Esophagus muscularis mucosa (tissue), 4 donors: ENCODE measurements at regions not wholly inside any gene's neighbourhood (a gene's known extent, or its start where the extent isn't known, plus 50 kb on each side); places are given as distances from the start of the nearest gene placed in this dataset.

Experiments
- DNase-seq: peaks from one replicate; pipeline ENCODE4 v3.0.0-alpha.2; 2017; ENCODE audit errors: extremely low spot score
- H3K27ac ChIP-seq, 4 donors: fragments of 200-600 bp; sonication (generic); replicated peaks in 1 of 4; 1 replicate in 3 of 4; 2 replicates in 1 of 4; pipeline ENCODE4 v1.5.1; 2016 to 2019; ENCODE audit warnings: mild to moderate bottlenecking in 1 of 4
- H3K27me3 ChIP-seq, 4 donors: fragments of 200-600 bp; sonication (generic); one replicate each; pipeline versions ENCODE4 v1.5.1 to v1.6.0; 2016 to 2019
- H3K36me3 ChIP-seq, 4 donors: fragments of 200-600 bp; sonication (generic); one replicate each; pipeline ENCODE4 v1.5.1; 2016 to 2019
- H3K4me1 ChIP-seq, 4 donors: fragments of 200-600 bp; sonication (generic); one replicate each; pipeline ENCODE4 v1.5.1; 2016 to 2019
- H3K4me3 ChIP-seq, 4 donors: fragments of 200-600 bp; sonication (generic); 1 replicate in 2 of 4; 2 replicates in 2 of 4; pipeline ENCODE4 v1.5.1; 2016 to 2019; ENCODE audit warnings: mild to moderate bottlenecking in 4 of 4, moderate library complexity in 1 of 4
- H3K9me3 ChIP-seq, 4 donors: fragments of 200-600 bp; sonication (generic); 1 replicate in 3 of 4; 2 replicates in 1 of 4; pipeline ENCODE4 v1.5.1; 2016 to 2019
- EP300 ChIP-seq: sonication (generic); formaldehyde crosslinking; IDR thresholded peaks from one replicate; pipeline ENCODE4 v1.6.1; 2017; ENCODE audit warnings: antibody characterized with exemption
- POLR2A ChIP-seq: fragments of 450-650 bp; IDR thresholded peaks from one replicate; pipeline ENCODE4 v1.6.1; 2017; ENCODE audit warnings: antibody characterized with exemption, moderate library complexity, mild to moderate bottlenecking, low read depth
- POLR2AphosphoS5 ChIP-seq, 2 donors: sonication (generic); formaldehyde crosslinking; IDR thresholded peaks; one replicate each; pipeline ENCODE4 v1.6.1; 2017; ENCODE audit warnings: antibody characterized with exemption in 2 of 2
- WGBS: methylation state at CpG from one replicate; pipeline ENCODE4 v1.1.5; 2018; 5-methylcytosine and 5-hydroxymethylcytosine counted together
- intact Hi-C: fragments of 100-400 bp; cut with DNase I; formaldehyde crosslinking; loops from one replicate; pipeline ENCODE4 v1.15.1; 2023
- TF ChIP-seq, protein P1 (sequence below), 3 experiments: fragments of 200-600 bp in 2 of 3; fragments of 450-650 bp in 1 of 3; sonication (generic) in 2 of 3; IDR thresholded peaks; one replicate each; pipeline ENCODE4 v1.5.1; 2017 to 2019; ENCODE audit warnings: antibody characterized with exemption in 3 of 3, mild to moderate bottlenecking in 2 of 3, moderate library complexity in 1 of 3

DNA sequence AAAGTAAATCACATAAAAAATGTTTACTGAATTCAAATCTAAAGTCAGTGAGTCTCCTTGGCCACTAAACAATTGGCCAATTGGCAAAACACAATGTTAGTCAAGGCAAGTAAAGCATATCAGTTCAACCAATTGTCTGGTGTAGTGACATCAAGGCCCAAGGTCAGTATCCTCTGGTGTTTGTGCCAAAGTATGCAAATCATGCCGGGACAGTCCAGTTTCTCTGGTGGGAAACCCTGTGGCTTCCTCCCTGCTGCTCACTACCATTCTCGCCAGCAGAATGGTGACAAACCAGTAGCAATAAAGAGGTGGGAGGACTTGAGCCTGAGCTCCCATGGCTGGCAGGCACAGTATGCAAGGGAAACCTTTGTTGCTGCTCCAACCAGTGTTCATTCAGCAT is 314.9 kb upstream of the FGF13 start:
- TF ChIP-seq, protein P1, sequence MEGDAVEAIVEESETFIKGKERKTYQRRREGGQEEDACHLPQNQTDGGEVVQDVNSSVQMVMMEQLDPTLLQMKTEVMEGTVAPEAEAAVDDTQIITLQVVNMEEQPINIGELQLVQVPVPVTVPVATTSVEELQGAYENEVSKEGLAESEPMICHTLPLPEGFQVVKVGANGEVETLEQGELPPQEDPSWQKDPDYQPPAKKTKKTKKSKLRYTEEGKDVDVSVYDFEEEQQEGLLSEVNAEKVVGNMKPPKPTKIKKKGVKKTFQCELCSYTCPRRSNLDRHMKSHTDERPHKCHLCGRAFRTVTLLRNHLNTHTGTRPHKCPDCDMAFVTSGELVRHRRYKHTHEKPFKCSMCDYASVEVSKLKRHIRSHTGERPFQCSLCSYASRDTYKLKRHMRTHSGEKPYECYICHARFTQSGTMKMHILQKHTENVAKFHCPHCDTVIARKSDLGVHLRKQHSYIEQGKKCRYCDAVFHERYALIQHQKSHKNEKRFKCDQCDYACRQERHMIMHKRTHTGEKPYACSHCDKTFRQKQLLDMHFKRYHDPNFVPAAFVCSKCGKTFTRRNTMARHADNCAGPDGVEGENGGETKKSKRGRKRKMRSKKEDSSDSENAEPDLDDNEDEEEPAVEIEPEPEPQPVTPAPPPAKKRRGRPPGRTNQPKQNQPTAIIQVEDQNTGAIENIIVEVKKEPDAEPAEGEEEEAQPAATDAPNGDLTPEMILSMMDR (IDR thresholded peaks at IDR 0.05), result no peak
- TF ChIP-seq EP300 (no peak), POLR2A (no peak), POLR2AphosphoS5 (IDR thresholded peaks at IDR 0.05) (no peak)
- no peak for DNase-seq
- no peaks in the 10 kb centered on the region for H3K9me3 ChIP-seq
- H3K27ac ChIP-seq, result no peak overlapping the region
- intact Hi-C loops, result no loop called here
- no peaks in the 10 kb centered on the region for H3K27me3 ChIP-seq
- no peaks in the 10 kb centered on the region for H3K4me1 ChIP-seq
- H3K4me3 ChIP-seq, result no peak overlapping the region
- no peaks in the 10 kb centered on the region for H3K36me3 ChIP-seq
- WGBS, result 75% methylated on average over 2 of the region's 2 CpGs

DNA sequence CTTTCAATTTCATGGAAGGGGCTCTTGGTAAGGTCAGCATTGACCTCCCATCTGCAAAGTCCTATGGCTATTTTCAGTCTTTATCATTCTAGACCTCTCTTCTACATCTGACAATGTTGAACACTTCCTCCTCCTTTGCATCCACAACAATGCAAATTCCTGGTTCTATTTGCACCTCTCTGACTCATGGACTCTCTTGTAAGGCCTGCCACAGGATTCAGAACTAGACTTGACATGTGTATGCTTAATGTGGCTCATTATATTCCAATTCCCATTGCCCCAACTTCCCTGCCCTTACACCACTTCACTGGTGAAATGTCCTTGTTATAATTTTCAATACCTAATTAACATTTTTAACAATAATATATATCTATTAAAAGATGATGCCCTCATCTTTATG is 314.3 kb upstream of the FGF13 start:
- no peaks in the 10 kb centered on the region for H3K27me3 ChIP-seq
- TF ChIP-seq EP300 (no peak), POLR2AphosphoS5 (IDR thresholded peaks at IDR 0.05) (no peak), POLR2A (no peak)
- TF ChIP-seq, protein P1 (IDR thresholded peaks at IDR 0.05), result no peak
- H3K4me3 ChIP-seq, result no peak overlapping the region
- no peak overlapping the region for H3K27ac ChIP-seq
- no peaks in the 10 kb centered on the region for H3K36me3 ChIP-seq
- no peak for DNase-seq
- intact Hi-C loops, result no loop called here
- no peaks in the 10 kb centered on the region for H3K9me3 ChIP-seq
- H3K4me1 ChIP-seq, result no peaks in the 10 kb centered on the region

DNA sequence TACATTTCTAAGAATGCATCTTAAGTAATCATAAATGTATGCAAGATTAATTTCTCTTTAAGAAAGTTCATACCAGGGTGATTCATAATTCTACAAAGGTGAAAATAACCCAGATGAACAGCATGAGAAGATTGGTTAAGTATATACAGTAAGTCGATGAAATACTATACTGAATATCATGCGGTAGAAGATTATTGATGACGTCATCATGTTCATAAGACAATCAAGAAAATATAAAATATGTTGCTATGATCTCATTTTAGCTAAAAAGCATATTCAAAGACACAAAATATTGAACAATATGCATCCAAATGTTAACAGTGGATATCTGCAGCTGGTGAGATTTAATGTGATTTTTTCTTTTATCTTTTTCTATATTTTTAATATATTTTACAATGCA is 312.0 kb upstream of the FGF13 start:
- TF ChIP-seq EP300 (no peak), POLR2AphosphoS5 (IDR thresholded peaks at IDR 0.05) (no peak), POLR2A (no peak)
- TF ChIP-seq, protein P1 (IDR thresholded peaks at IDR 0.05), result no peak
- 75% methylated on average over 3 of the region's 3 CpGs for WGBS
- H3K4me3 ChIP-seq, result no peak overlapping the region
- no peak for DNase-seq
- no peak overlapping the region for H3K27ac ChIP-seq
- intact Hi-C loops, result no loop called here
- H3K9me3 ChIP-seq, result no peaks in the 10 kb centered on the region
- no peaks in the 10 kb centered on the region for H3K36me3 ChIP-seq
- H3K27me3 ChIP-seq, result no peaks in the 10 kb centered on the region
- H3K4me1 ChIP-seq, result no peaks in the 10 kb centered on the region

DNA sequence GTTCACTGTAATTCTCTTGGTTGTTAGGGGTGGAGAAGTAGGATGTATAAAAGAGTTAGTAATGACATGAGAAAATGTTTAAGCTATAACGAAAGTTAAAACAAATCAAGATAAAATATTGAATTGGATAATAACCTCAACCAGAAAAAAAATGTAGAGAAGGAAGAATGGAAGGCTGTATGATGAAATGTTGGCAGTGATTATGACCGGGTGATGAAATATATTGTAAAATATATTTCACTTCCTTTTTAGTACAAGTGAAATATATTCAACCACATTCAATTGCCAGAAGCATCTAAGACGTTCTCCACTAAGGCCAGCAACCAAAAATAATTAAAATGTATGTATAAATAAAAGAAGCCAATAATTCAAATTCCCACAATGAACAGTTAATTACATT is 309.3 kb upstream of the FGF13 start:
- no peaks in the 10 kb centered on the region for H3K27me3 ChIP-seq
- 46% methylated on average over 3 of the region's 3 CpGs for WGBS
- no peaks in the 10 kb centered on the region for H3K36me3 ChIP-seq
- no peak overlapping the region for H3K4me3 ChIP-seq
- H3K4me1 ChIP-seq, result no peaks in the 10 kb centered on the region
- H3K9me3 ChIP-seq, result peaks cover 0 to 4% (median 0%) of the 10 kb centered on the region in 4 donors
- TF ChIP-seq POLR2A (no peak), EP300 (no peak), POLR2AphosphoS5 (IDR thresholded peaks at IDR 0.05) (no peak)
- TF ChIP-seq, protein P1 (IDR thresholded peaks at IDR 0.05), result no peak
- no peak overlapping the region for H3K27ac ChIP-seq
- no peak for DNase-seq
- intact Hi-C loops, result no loop called here

DNA sequence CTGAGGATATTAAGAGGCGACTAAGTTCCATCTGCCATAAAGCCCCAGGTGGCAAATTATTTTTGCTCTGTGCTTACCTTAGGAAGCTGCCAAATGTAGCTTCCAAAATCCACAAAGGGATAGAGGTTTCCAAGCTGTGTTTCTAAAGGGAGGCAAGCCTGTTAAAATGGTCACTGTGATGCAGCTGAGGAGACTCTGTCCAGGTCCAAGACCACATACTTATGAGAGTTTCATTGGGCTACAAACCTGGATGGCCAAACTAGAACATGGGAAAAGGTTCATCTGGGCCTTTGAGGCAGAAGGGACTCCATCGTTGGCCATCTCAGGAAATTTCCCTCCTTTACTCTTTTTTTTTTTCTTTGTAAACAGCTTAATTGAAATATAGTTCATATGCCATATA is 306.9 kb upstream of the FGF13 start:
- 50% methylated on average over 1 of the region's 2 CpGs for WGBS
- H3K27ac ChIP-seq, result no peak overlapping the region
- H3K4me3 ChIP-seq, result no peak overlapping the region
- no peaks in the 10 kb centered on the region for H3K27me3 ChIP-seq
- H3K4me1 ChIP-seq, result no peaks in the 10 kb centered on the region
- TF ChIP-seq POLR2A (no peak), EP300 (no peak), POLR2AphosphoS5 (IDR thresholded peaks at IDR 0.05) (no peak)
- TF ChIP-seq, protein P1 (IDR thresholded peaks at IDR 0.05), result no peak
- H3K9me3 ChIP-seq, result peaks cover 0 to 16% (median 0%) of the 10 kb centered on the region in 4 donors
- H3K36me3 ChIP-seq, result no peaks in the 10 kb centered on the region
- no peak for DNase-seq
- intact Hi-C loops, result no loop called here
